OCI-LY3 (cell line): ENCODE measurements at regions not wholly inside any gene's neighbourhood (a gene's known extent, or its start where the extent isn't known, plus 50 kb on each side); places are given as distances from the start of the nearest gene placed in this dataset.

Experiments
- EZH2phosphoT487 ChIP-seq: fragments of 200-600 bp; shearing (Covaris generic); IDR thresholded peaks from 2 replicates; pipeline ENCODE4 v1.6.1; 2018; ENCODE audit warnings: antibody characterized with exemption, mixed run types, low read depth
- TF ChIP-seq, protein P1 (sequence below): fragments of 200-600, 300-600 bp; sonication (generic); IDR thresholded peaks from 2 replicates; pipeline ENCODE4 v1.5.1; 2014; ENCODE audit warnings: antibody characterized with exemption, low read length, low read depth

DNA sequence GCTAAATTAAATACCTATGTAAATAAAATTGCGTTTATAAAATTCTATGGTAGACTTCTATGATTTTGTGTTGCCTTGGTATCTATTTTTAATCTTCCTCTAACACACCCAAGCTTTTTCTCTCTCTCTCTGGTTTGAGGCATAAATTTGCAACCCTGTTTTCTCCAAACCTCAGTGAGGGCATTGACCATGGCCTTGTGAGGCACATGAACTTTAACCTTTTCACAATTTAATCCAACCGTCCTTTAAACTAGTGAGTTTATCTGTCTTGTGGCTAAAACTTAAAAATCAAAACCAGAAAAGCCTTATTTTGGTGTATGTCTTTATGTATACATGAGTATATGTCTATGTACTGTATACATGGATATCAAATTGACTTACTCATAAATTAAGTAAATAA is 746.6 kb upstream of the B3GALT2 start:
- TF ChIP-seq, protein P1, sequence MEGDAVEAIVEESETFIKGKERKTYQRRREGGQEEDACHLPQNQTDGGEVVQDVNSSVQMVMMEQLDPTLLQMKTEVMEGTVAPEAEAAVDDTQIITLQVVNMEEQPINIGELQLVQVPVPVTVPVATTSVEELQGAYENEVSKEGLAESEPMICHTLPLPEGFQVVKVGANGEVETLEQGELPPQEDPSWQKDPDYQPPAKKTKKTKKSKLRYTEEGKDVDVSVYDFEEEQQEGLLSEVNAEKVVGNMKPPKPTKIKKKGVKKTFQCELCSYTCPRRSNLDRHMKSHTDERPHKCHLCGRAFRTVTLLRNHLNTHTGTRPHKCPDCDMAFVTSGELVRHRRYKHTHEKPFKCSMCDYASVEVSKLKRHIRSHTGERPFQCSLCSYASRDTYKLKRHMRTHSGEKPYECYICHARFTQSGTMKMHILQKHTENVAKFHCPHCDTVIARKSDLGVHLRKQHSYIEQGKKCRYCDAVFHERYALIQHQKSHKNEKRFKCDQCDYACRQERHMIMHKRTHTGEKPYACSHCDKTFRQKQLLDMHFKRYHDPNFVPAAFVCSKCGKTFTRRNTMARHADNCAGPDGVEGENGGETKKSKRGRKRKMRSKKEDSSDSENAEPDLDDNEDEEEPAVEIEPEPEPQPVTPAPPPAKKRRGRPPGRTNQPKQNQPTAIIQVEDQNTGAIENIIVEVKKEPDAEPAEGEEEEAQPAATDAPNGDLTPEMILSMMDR, result no peak
- TF ChIP-seq EZH2phosphoT487, result no peak
